NCI-H345 treated with DMSO at 0.1 percent for 48 hours (cell line): ENCODE measurements at regions not wholly inside any gene's neighbourhood (a gene's known extent, or its start where the extent isn't known, plus 50 kb on each side); places are given as distances from the start of the nearest gene placed in this dataset.

Experiments used
- DNase-seq: peaks from one replicate; lab custom pipeline; 2025; ENCODE audit not compliant: unreplicated experiment; lab: John Stamatoyannopoulos, UW

- DNase-seq, result no peak
These were observed 81.0 kb downstream of the SEMA4F start for GRCh38 chr2:74735009-74735408.

GRCh38 chr2:74735564-74735963 is 81.5 kb downstream of the SEMA4F start:
- peak; percentile 61 for DNase-seq

GRCh38 chr2:74736589-74736988 is 82.5 kb downstream of the SEMA4F start:
- no peak for DNase-seq

GRCh38 chr2:74738586-74738985 is 84.5 kb downstream of the SEMA4F start:
- no peak for DNase-seq

- no peak for DNase-seq
These were observed 85.1 kb downstream of the SEMA4F start for GRCh38 chr2:74739129-74739528.

GRCh38 chr2:74739733-74740241 is 85.7 kb downstream of the SEMA4F start:
- DNase-seq, result no peak

GRCh38 chr2:74740395-74740740 is 86.3 kb downstream of the SEMA4F start:
- no peak for DNase-seq

GRCh38 chr2:74740741-74741431 is 86.8 kb downstream of the SEMA4F start:
- no peak for DNase-seq

GRCh38 chr2:74741629-74742028 is 87.6 kb downstream of the SEMA4F start:
- no peak for DNase-seq

GRCh38 chr2:74742471-74742870 is 88.4 kb downstream of the SEMA4F start:
- no peak for DNase-seq

GRCh38 chr2:74743039-74743438 is 89.0 kb downstream of the SEMA4F start:
- DNase-seq, result no peak

GRCh38 chr2:74743778-74744177 is 89.7 kb downstream of the SEMA4F start:
- DNase-seq, result no peak

- no peak for DNase-seq
These were observed 89.0 kb upstream of the HK2 start for GRCh38 chr2:74744731-74745515.

GRCh38 chr2:74745766-74746165 is 88.2 kb upstream of the HK2 start:
- no peak for DNase-seq

GRCh38 chr2:74746480-74746879 is 87.4 kb upstream of the HK2 start:
- no peak for DNase-seq

GRCh38 chr2:74747411-74748080 is 86.4 kb upstream of the HK2 start:
- no peak for DNase-seq

- no peak for DNase-seq
These were observed 85.3 kb upstream of the HK2 start for GRCh38 chr2:74748665-74749064.

- no peak for DNase-seq
These were observed 84.5 kb upstream of the HK2 start for GRCh38 chr2:74749432-74749831.

- DNase-seq, result no peak
These were observed 81.7 kb upstream of the HK2 start for GRCh38 chr2:74751981-74752851.

- no peak for DNase-seq
These were observed 78.5 kb upstream of the HK2 start for GRCh38 chr2:74755386-74755785.

GRCh38 chr2:74756356-74756890 is 77.5 kb upstream of the HK2 start:
- DNase-seq, result no peak
